Muscle layer of colon (tissue), 2 donors: ENCODE measurements at regions not wholly inside any gene's neighbourhood (a gene's known extent, or its start where the extent isn't known, plus 50 kb on each side); places are given as distances from the start of the nearest gene placed in this dataset.

Experiments used
- H3K27ac ChIP-seq: one replicate; pipeline ENCODE4 v1.7.0; 2013; ENCODE audit warnings: low read depth, mild to moderate bottlenecking, low read length, moderate library complexity
- H3K27me3 ChIP-seq, 2 donors: one replicate each; pipeline ENCODE4 v1.7.0; 2013; ENCODE audit warnings: low read length in 2 of 2, mild to moderate bottlenecking in 2 of 2; ENCODE audit not compliant: insufficient read depth in 2 of 2, control insufficient read depth in 1 of 2
- H3K36me3 ChIP-seq: one replicate; pipeline ENCODE4 v1.7.0; 2013; ENCODE audit warnings: mild to moderate bottlenecking, low read length; ENCODE audit not compliant: insufficient read depth
- H3K4me1 ChIP-seq: one replicate; pipeline ENCODE4 v1.7.0; 2013; ENCODE audit warnings: mild to moderate bottlenecking, low read length; ENCODE audit not compliant: insufficient read depth
- H3K4me3 ChIP-seq, 2 donors: one replicate each; pipeline ENCODE4 v1.7.0; 2013; ENCODE audit warnings: low read length in 2 of 2, low read depth in 1 of 2, mild to moderate bottlenecking in 1 of 2, moderate library complexity in 1 of 2
- H3K9ac ChIP-seq: one replicate; pipeline ENCODE4 v1.7.0; 2013; ENCODE audit warnings: low read length
- H3K9me3 ChIP-seq: one replicate; pipeline ENCODE4 v1.7.0; 2013; ENCODE audit warnings: mild to moderate bottlenecking, low read length
- donor health status: abdominal sarcoma.
- donor health status: Adenocarcinoma of cecum.

DNA sequence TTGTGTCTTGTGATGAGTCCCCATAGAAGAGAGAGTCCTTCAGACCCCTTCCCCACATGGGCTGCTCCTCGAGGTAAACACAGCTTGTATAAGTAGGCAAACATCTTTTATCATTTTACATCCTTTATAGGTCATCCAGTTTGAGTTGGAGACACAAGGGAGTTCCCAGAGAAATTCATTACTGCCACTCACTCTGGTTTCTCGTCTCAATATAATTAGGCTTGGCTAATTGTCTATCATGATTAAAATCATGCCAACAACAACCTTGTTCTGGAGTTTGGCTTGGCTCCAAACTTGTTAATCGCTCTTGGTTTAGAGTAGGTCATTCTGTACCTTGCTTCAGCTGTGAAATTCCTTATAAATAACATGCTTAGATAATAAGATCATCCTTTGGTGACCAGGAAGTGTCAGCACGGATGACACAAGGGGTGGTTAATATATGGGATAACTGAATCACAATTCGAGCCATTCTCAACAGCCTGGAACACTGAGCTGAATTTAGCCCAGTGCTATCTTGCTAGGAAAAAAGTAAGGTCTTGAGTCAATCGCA is 70.7 kb upstream of the DAB1 start:
- Histone ChIP-seq H3K4me1 (no peaks in the 10 kb centered on the region), H3K27ac (no peak overlapping the region), H3K9me3 (no peaks in the 10 kb centered on the region), H3K27me3 (no peaks in the 10 kb centered on the region), H3K9ac (no peak overlapping the region), H3K4me3 (no peak overlapping the region), H3K36me3 (no peaks in the 10 kb centered on the region)

DNA sequence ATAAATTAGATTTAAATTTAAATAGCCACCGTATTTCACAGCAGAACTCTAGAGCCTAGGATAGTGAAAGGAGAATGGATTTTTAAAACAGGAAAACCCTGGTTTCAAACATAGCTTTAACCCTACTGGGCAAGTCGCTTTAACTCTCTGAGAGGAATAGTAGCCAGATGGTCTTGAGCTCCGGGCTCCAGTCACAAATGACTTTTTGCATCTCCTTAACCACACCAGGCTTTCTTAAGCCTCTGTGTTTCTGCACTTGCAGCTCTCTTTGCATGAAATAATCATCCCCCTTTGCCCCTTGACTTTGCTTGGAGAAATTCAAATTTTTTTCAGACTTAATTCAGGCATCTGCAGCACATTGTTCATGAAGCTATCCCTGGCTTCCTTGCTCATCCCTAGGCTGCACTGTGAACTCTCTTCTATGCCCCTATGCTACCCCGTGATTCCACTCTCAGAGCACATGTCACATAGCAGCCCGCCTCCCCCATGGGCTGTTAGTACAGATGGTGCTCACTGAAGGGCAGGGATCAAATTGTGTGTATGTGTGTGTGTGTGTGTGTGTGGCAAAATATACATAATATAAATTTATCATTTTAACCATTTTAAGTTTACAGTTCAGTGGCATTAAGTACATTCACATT is 68.8 kb upstream of the DAB1 start:
- Histone ChIP-seq H3K9me3 (no peaks in the 10 kb centered on the region), H3K4me3 (no peak overlapping the region), H3K9ac (no peak overlapping the region), H3K4me1 (no peaks in the 10 kb centered on the region), H3K27ac (no peak overlapping the region), H3K36me3 (no peaks in the 10 kb centered on the region), H3K27me3 (no peaks in the 10 kb centered on the region)

DNA sequence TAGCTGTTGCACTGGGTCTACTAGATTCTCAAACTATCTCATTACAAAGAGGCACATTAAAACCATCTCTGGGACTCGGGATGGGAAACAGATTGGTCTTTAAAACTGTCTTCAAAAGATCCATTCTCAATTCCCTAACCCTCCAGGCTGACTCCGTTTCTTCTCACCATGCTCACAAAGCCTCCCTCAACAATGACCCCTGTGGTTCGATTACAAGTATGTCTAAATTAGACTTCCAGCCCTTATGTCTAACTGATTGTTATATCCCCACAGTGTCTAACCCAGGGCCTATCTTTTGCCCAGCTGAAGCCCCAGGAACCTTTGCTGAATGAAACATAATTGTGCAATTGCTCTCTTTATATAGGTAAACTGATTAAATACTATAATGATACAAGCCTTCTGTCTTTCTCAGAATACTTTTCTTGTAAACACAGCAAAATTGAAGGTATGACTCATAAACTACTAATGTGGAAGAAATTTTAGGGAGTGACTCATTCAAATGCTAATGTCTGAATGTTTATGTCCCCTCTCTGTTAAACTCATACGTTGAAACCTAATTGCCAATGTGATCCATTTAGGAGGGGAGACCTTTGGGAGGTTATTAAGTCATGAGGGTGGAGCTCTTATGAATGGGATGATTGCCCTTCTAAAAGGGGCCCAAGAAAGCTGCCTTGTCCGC is 65.6 kb upstream of the DAB1 start:
- no peak overlapping the region for H3K4me3 ChIP-seq
- H3K9me3 ChIP-seq, result no peaks in the 10 kb centered on the region
- no peaks in the 10 kb centered on the region for H3K27me3 ChIP-seq
- H3K4me1 ChIP-seq, result no peaks in the 10 kb centered on the region
- H3K27ac ChIP-seq, result no peak overlapping the region
- H3K36me3 ChIP-seq, result no peaks in the 10 kb centered on the region
- no peak overlapping the region for H3K9ac ChIP-seq

DNA sequence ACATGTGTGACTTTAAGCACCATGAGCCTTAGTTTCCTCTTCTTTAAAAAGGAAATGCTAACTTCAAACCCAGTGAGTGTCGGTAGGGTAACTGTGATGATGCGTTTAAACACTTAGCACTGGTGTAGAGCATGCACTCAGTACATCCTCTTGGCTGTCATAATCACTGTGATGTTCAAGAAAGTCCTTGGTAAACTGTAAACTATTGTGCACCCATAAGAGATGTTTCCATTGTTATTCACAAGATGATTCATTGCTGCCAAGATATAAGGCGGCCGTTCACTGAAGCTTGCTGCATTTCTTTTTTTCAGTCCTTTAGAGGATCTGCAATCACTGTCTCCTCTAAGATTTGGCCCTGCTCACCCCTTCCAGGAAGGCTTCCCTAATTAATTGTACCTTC is 61.8 kb upstream of the DAB1 start:
- no peaks in the 10 kb centered on the region for H3K27me3 ChIP-seq
- no peak overlapping the region for H3K9ac ChIP-seq
- no peak overlapping the region for H3K4me3 ChIP-seq
- H3K36me3 ChIP-seq, result no peaks in the 10 kb centered on the region
- H3K9me3 ChIP-seq, result no peaks in the 10 kb centered on the region
- H3K4me1 ChIP-seq, result no peaks in the 10 kb centered on the region
- H3K27ac ChIP-seq, result no peak overlapping the region

DNA sequence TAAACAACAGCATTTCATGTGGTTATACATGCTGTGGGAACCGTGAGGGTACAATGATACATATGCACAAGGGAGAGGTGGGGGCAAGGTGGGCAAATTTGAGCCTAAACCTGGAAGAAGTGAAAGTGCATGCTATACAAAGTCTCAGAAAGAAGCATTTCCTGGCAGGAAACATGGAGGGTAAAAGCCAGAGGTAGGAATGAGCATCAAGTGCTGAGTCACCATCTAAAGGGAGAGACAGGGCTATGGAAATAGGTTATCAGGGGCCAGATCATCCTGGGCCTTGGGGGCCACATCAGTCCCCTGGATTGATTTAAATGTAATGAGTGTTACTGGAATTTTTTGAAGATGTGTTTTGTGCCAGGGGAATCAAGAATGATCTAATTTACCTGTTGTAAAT is 60.1 kb upstream of the DAB1 start:
- no peak overlapping the region for H3K9ac ChIP-seq
- H3K27me3 ChIP-seq, result no peaks in the 10 kb centered on the region
- H3K4me3 ChIP-seq, result no peak overlapping the region
- no peaks in the 10 kb centered on the region for H3K4me1 ChIP-seq
- no peak overlapping the region for H3K27ac ChIP-seq
- H3K36me3 ChIP-seq, result no peaks in the 10 kb centered on the region
- H3K9me3 ChIP-seq, result no peaks in the 10 kb centered on the region

DNA sequence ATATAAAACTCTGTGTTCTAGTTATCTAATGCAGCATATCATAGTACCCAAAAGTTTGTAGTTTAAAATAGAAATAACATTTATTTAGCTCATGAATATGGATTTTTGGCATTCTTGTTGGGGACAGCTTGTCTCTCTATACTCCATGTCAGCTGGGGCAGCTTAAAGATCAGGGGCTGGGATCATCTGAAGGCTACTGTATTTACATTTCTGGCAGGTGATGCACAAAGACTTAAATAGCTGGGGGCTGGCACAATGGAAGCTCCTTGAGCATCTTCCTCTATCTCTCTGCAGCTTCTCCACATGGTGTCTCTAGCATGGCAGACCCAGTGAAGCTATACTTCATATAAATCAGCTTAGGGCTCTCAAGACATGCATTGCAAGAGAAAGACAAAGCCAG is 55.6 kb upstream of the DAB1 start:
- Histone ChIP-seq H3K4me1 (no peaks in the 10 kb centered on the region), H3K27me3 (no peaks in the 10 kb centered on the region), H3K36me3 (no peaks in the 10 kb centered on the region), H3K27ac (no peak overlapping the region), H3K4me3 (no peak overlapping the region), H3K9ac (no peak overlapping the region), H3K9me3 (no peaks in the 10 kb centered on the region)

DNA sequence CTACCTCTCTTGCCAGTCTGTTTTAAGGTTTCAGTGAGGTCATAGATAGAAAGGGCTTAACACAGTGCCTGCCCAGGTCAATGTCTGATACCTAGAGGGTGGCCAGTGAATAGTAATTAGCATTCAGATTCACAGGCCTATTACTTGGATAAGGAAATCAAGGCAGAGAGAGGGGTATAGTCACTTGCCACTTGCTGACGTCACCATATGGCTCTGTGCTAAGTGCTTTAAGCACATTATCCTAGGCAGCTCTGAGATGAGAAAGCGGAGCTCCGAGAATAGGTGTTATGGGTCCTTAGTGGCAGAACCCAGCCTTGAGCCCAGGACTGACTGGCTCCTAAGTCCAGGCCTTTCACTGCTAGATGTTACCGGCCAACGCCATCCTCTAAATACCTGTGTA is 51.5 kb upstream of the DAB1 start:
- no peaks in the 10 kb centered on the region for H3K4me1 ChIP-seq
- no peak overlapping the region for H3K27ac ChIP-seq
- H3K4me3 ChIP-seq, result no peak overlapping the region
- no peaks in the 10 kb centered on the region for H3K27me3 ChIP-seq
- H3K36me3 ChIP-seq, result no peaks in the 10 kb centered on the region
- no peak overlapping the region for H3K9ac ChIP-seq
- H3K9me3 ChIP-seq, result no peaks in the 10 kb centered on the region

DNA sequence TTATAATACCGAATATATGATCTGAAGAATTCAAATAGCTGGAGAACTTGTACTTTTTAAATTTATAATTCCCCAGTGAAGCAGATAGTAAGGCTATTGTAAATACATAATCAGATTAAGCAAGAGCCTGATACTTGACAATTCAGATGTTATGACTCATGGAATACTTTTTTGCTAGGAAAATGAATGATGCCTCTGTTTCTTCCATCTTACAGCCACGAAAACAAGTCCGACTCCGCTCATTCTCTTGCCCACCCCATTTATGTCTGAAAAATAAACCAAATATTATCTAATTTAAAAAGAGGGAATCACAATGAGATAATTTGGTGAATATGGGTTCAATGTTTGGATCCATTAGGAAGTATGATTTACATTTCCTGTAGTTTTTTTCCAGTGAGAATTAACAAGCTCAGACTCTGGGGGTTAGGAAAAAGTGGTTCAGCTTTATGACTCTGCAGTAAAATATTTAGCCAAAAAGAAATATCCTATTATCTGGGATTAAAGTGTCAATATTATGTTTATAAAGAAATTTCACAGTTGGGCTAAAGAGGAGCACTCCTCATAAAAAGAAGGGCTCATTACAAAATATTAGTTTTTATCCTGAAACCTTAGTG is 50.4 kb upstream of the DAB1 start:
- Histone ChIP-seq H3K4me3 (no peak overlapping the region), H3K4me1 (no peaks in the 10 kb centered on the region), H3K27ac (no peak overlapping the region), H3K9me3 (no peaks in the 10 kb centered on the region), H3K27me3 (no peaks in the 10 kb centered on the region), H3K9ac (no peak overlapping the region), H3K36me3 (no peaks in the 10 kb centered on the region)
